Astrocyte (in vitro differentiated cells and primary cell): ENCODE measurements at regions not wholly inside any gene's neighbourhood (a gene's known extent, or its start where the extent isn't known, plus 50 kb on each side); places are given as distances from the start of the nearest gene placed in this dataset.

Experiments
- DNase-seq: peaks from one replicate; pipeline ENCODE4 v3.0.0-alpha.2; 2010; ENCODE audit warnings: low read depth
- FAIRE-seq: peaks from 2 replicates; lab custom pipeline; 2011; peaks lifted over from hg19 to GRCh38; lab: Jason Lieb, UNC
- H2AFZ ChIP-seq: 2 replicates; pipeline ENCODE4 v1.6.0; 2012; ENCODE audit warnings: low read depth, low read length, inconsistent platforms
- H3K27ac ChIP-seq: 2 replicates; pipeline ENCODE4 v1.5.1; 2011; ENCODE audit warnings: low read depth, low read length, inconsistent platforms
- H3K27me3 ChIP-seq: 2 replicates; pipeline ENCODE4 v1.6.0; 2011; ENCODE audit warnings: low read length, inconsistent platforms; ENCODE audit not compliant: insufficient read depth
- H3K36me3 ChIP-seq: 2 replicates; pipeline ENCODE4 v1.5.1; 2011; ENCODE audit warnings: low read length, inconsistent platforms; ENCODE audit not compliant: insufficient read depth
- H3K4me1 ChIP-seq: 2 replicates; pipeline ENCODE4 v1.5.1; 2011; ENCODE audit warnings: low read length, inconsistent platforms; ENCODE audit not compliant: insufficient read depth
- H3K4me2 ChIP-seq: 2 replicates; pipeline ENCODE4 v1.6.0; 2012; ENCODE audit warnings: low read length, inconsistent platforms
- H3K4me3 ChIP-seq: 2 replicates; pipeline ENCODE4 v1.5.1; 2011; ENCODE audit warnings: low read depth, mild to moderate bottlenecking, low read length, inconsistent platforms; ENCODE audit not compliant: insufficient read depth
- H3K79me2 ChIP-seq: 2 replicates; pipeline ENCODE4 v1.6.0; 2012; ENCODE audit warnings: mild to moderate bottlenecking, low read length, inconsistent platforms; ENCODE audit not compliant: insufficient read depth
- H3K9ac ChIP-seq: 2 replicates; pipeline ENCODE4 v1.6.0; 2012; ENCODE audit warnings: mild to moderate bottlenecking, low read length, inconsistent platforms
- H3K9me3 ChIP-seq: 2 replicates; pipeline ENCODE4 v1.5.1; 2012; ENCODE audit warnings: low read depth, mild to moderate bottlenecking, low read length, inconsistent platforms; ENCODE audit not compliant: insufficient read depth
- H4K20me1 ChIP-seq: 2 replicates; pipeline ENCODE4 v1.6.0; 2012; ENCODE audit warnings: low read length, inconsistent platforms; ENCODE audit not compliant: insufficient read depth
- H3K27ac Mint-ChIP-seq: one replicate; pipeline ENCODE4 v1.8.0; 2021; ENCODE audit warnings: mild to moderate bottlenecking, mixed read lengths; ENCODE audit not compliant: unreplicated experiment
- H3K27me3 Mint-ChIP-seq: one replicate; pipeline ENCODE4 v1.8.0; 2021; ENCODE audit warnings: low read depth, mixed read lengths; ENCODE audit not compliant: unreplicated experiment
- H3K36me3 Mint-ChIP-seq: one replicate; pipeline ENCODE4 v1.8.0; 2021; ENCODE audit warnings: low read depth, mixed read lengths; ENCODE audit not compliant: unreplicated experiment
- H3K4me1 Mint-ChIP-seq: one replicate; pipeline ENCODE4 v1.8.0; 2021; ENCODE audit warnings: low read depth, mixed read lengths; ENCODE audit not compliant: unreplicated experiment
- H3K4me3 Mint-ChIP-seq: one replicate; pipeline ENCODE4 v1.8.0; 2021; ENCODE audit warnings: mild to moderate bottlenecking, moderate library complexity, mixed read lengths; ENCODE audit not compliant: unreplicated experiment
- H3K9me3 Mint-ChIP-seq: one replicate; pipeline ENCODE4 v1.8.0; 2021; ENCODE audit warnings: mild to moderate bottlenecking, mixed read lengths; ENCODE audit not compliant: unreplicated experiment
- CTCF ChIP-seq: IDR thresholded peaks from 2 replicates; pipeline ENCODE4 v1.5.1; 2011; ENCODE audit warnings: low read depth, mild to moderate bottlenecking, inconsistent platforms, low read length, moderate library complexity; ENCODE audit not compliant: insufficient read depth
- EZH2 ChIP-seq: IDR thresholded peaks from 2 replicates; pipeline ENCODE4 v1.6.1; 2012; ENCODE audit warnings: mild to moderate bottlenecking, low read length, inconsistent platforms; ENCODE audit not compliant: insufficient read depth

- Histone ChIP-seq H3K4me2 (no peak overlapping the region), H3K4me3 (no peak overlapping the region), H3K9ac (no peak overlapping the region), H2AFZ (no peak overlapping the region), H3K36me3 (no peaks in the 10 kb centered on the region), H3K27ac (no peak overlapping the region), H3K4me1 (no peaks in the 10 kb centered on the region), H4K20me1 (no peaks in the 10 kb centered on the region), H3K27me3 (no peaks in the 10 kb centered on the region), H3K9me3 (no peaks in the 10 kb centered on the region), H3K79me2 (no peaks in the 10 kb centered on the region)
- Mint-ChIP-seq H3K27me3 (no peaks in the 10 kb centered on the region), H3K36me3 (no peaks in the 10 kb centered on the region), H3K9me3 (no peaks in the 10 kb centered on the region), H3K4me3 (no peak overlapping the region), H3K4me1 (peaks cover 1% of the 10 kb centered on the region), H3K27ac (no peak overlapping the region)
- FAIRE-seq (no peak), DNase-seq (no peak)
- no peak for TF ChIP-seq CTCF
- no peak for TF ChIP-seq EZH2
Measured at GRCh38 chr3:151560738-151561137, 99.9 kb upstream of the IGSF10 start.

GRCh38 chr3:151559736-151560135, 98.9 kb upstream of the IGSF10 start:
- no peak for TF ChIP-seq CTCF
- no peak for TF ChIP-seq EZH2
- no peaks in the 10 kb centered on the region for H4K20me1 ChIP-seq
- H3K27me3 ChIP-seq: no peaks in the 10 kb centered on the region
- no peak for FAIRE-seq
- no peak for DNase-seq
- H3K79me2 ChIP-seq: no peaks in the 10 kb centered on the region
- no peak overlapping the region for H2AFZ ChIP-seq
- H3K27me3 Mint-ChIP-seq: no peaks in the 10 kb centered on the region
- H3K27ac Mint-ChIP-seq: no peak overlapping the region
- no peak overlapping the region for H3K9ac ChIP-seq
- no peaks in the 10 kb centered on the region for H3K36me3 ChIP-seq
- H3K4me2 ChIP-seq: no peak overlapping the region
- peaks cover 1% of the 10 kb centered on the region for H3K4me1 Mint-ChIP-seq
- H3K9me3 Mint-ChIP-seq: no peaks in the 10 kb centered on the region
- no peak overlapping the region for H3K27ac ChIP-seq
- H3K4me1 ChIP-seq: no peaks in the 10 kb centered on the region
- H3K4me3 ChIP-seq: no peak overlapping the region
- no peaks in the 10 kb centered on the region for H3K36me3 Mint-ChIP-seq
- no peak overlapping the region for H3K4me3 Mint-ChIP-seq
- H3K9me3 ChIP-seq: no peaks in the 10 kb centered on the region

- H3K4me3 ChIP-seq: no peak overlapping the region
- no peak overlapping the region for H3K27ac ChIP-seq
- peak; percentile 44 for DNase-seq
- no peaks in the 10 kb centered on the region for H3K27me3 ChIP-seq
- no peaks in the 10 kb centered on the region for H3K79me2 ChIP-seq
- FAIRE-seq: no peak
- Mint-ChIP-seq H3K4me1 (peaks cover 1% of the 10 kb centered on the region), H3K9me3 (no peaks in the 10 kb centered on the region), H3K36me3 (no peaks in the 10 kb centered on the region), H3K4me3 (no peak overlapping the region), H3K27ac (no peak overlapping the region), H3K27me3 (no peaks in the 10 kb centered on the region)
- no peak overlapping the region for H3K9ac ChIP-seq
- H2AFZ ChIP-seq: no peak overlapping the region
- no peaks in the 10 kb centered on the region for H4K20me1 ChIP-seq
- no peaks in the 10 kb centered on the region for H3K9me3 ChIP-seq
- no peaks in the 10 kb centered on the region for H3K36me3 ChIP-seq
- no peaks in the 10 kb centered on the region for H3K4me1 ChIP-seq
- TF ChIP-seq CTCF (no peak), EZH2 (no peak)
- no peak overlapping the region for H3K4me2 ChIP-seq
Measured at GRCh38 chr3:151558661-151559060, 97.8 kb upstream of the IGSF10 start.
